Ishikawa (cell line): ENCODE measurements at regions not wholly inside any gene's neighbourhood (a gene's known extent, or its start where the extent isn't known, plus 50 kb on each side); places are given as distances from the start of the nearest gene placed in this dataset.

Source experiments
- CEBPB ChIP-seq: IDR thresholded peaks from 2 replicates; pipeline ENCODE4 v1.6.1; 2012
- CREB1 ChIP-seq: IDR thresholded peaks from 2 replicates; pipeline ENCODE4 v1.6.1; 2012; ENCODE audit warnings: low read depth
- EGR1 ChIP-seq: IDR thresholded peaks from 2 replicates; pipeline ENCODE4 v1.6.1; 2012
- EP300 ChIP-seq: IDR thresholded peaks from 2 replicates; pipeline ENCODE4 v1.6.1; 2012; ENCODE audit warnings: borderline replicate concordance
- FOXM1 ChIP-seq: IDR thresholded peaks from 2 replicates; pipeline ENCODE4 v1.6.1; 2012; ENCODE audit warnings: low read depth, borderline replicate concordance
- MAX ChIP-seq: IDR thresholded peaks from 2 replicates; pipeline ENCODE4 v1.6.1; 2012
- NFIC ChIP-seq: IDR thresholded peaks from 2 replicates; pipeline ENCODE4 v1.6.1; 2012
- RAD21 ChIP-seq: IDR thresholded peaks from 2 replicates; pipeline ENCODE4 v1.6.1; 2012; ENCODE audit warnings: low read depth
- REST ChIP-seq: IDR thresholded peaks from 2 replicates; pipeline ENCODE4 v1.6.1; 2012; ENCODE audit warnings: low read depth, mild to moderate bottlenecking
- TAF1 ChIP-seq: IDR thresholded peaks from 2 replicates; pipeline ENCODE4 v1.6.1; 2012; ENCODE audit warnings: low read depth, mild to moderate bottlenecking
- TCF12 ChIP-seq: IDR thresholded peaks from 2 replicates; pipeline ENCODE4 v1.6.1; 2012; ENCODE audit warnings: low read depth
- YY1 ChIP-seq: IDR thresholded peaks from 2 replicates; pipeline ENCODE4 v1.6.1; 2012; ENCODE audit warnings: low read depth
- ZBTB7A ChIP-seq: IDR thresholded peaks from 2 replicates; pipeline ENCODE4 v1.6.1; 2012; ENCODE audit warnings: low read depth

GRCh38 chr6:87822011-87822410, 120.0 kb upstream of the AKIRIN2 start:
- no peak for TF ChIP-seq EP300
- TF ChIP-seq FOXM1 = no peak
- TF ChIP-seq MAX = no peak
- TF ChIP-seq TAF1 = no peak
- no peak for TF ChIP-seq ZBTB7A
- no peak for TF ChIP-seq REST
- no peak for TF ChIP-seq TCF12
- TF ChIP-seq CEBPB = no peak
- no peak for TF ChIP-seq EGR1
- no peak for TF ChIP-seq RAD21
- no peak for TF ChIP-seq NFIC
- TF ChIP-seq CREB1 = no peak
- TF ChIP-seq YY1 = no peak
